Caco-2 (cell line): ENCODE measurements at regions not wholly inside any gene's neighbourhood (a gene's known extent, or its start where the extent isn't known, plus 50 kb on each side); places are given as distances from the start of the nearest gene placed in this dataset.

ENCODE experiments used
- BruUV-seq: library from RNA; stranded (reverse); fragments of 400-500 nt; replicated peaks from 2 replicates; lab custom pipeline; 2021; lab: Mats Ljungman, UMichigan
- CTCF ChIA-PET: fragments of 300-600 bp; sonication (Branson Sonifier 250); formaldehyde crosslinking; loops from one replicate; lab custom pipeline; 2022; ENCODE audit warnings: antibody characterized with exemption; lab: Charles Lee
- POLR2A ChIA-PET: fragments of 300-600 bp; sonication (Branson Sonifier 250); formaldehyde crosslinking; loops from one replicate; lab custom pipeline; 2022; ENCODE audit warnings: antibody characterized with exemption; lab: Charles Lee
- DNase-seq, 2 experiments: peaks; one replicate each; pipeline versions ENCODE4 v3.0.0 to v3.0.0-alpha.2; 2020 to 2022
- H3K27me3 ChIP-seq: replicated peaks from 2 replicates; pipeline ENCODE4 v1.6.0; 2011; ENCODE audit warnings: low read length; ENCODE audit not compliant: control insufficient read depth, insufficient read depth
- H3K36me3 ChIP-seq: 2 replicates; pipeline ENCODE4 v1.5.1; 2011; ENCODE audit warnings: low read length; ENCODE audit not compliant: control insufficient read depth, insufficient read depth
- H3K4me1 ChIP-seq: fragments of 250-450 bp; sonication (Bioruptor Pico); 2 replicates; pipeline ENCODE4 v1.5.1; 2020; ENCODE audit warnings: mild to moderate bottlenecking
- H3K4me3 ChIP-seq: 2 replicates; pipeline ENCODE4 v1.5.1; 2011; ENCODE audit warnings: low read depth, mild to moderate bottlenecking, control low read depth, low read length
- H3K9me3 ChIP-seq: fragments of 250-450 bp; sonication (Bioruptor Pico); 2 replicates; pipeline ENCODE4 v1.5.1; 2020; ENCODE audit warnings: mild to moderate bottlenecking, moderate library complexity
- H3K27ac Mint-ChIP-seq: one replicate; pipeline ENCODE4 v1.8.0; 2022; ENCODE audit warnings: mixed read lengths; ENCODE audit not compliant: unreplicated experiment
- H3K27me3 Mint-ChIP-seq: one replicate; pipeline ENCODE4 v1.8.0; 2022; ENCODE audit warnings: mixed read lengths; ENCODE audit not compliant: insufficient read depth, unreplicated experiment
- H3K36me3 Mint-ChIP-seq: one replicate; pipeline ENCODE4 v1.8.0; 2022; ENCODE audit warnings: mild to moderate bottlenecking, mixed read lengths; ENCODE audit not compliant: insufficient read depth, unreplicated experiment
- H3K4me1 Mint-ChIP-seq: one replicate; pipeline ENCODE4 v1.8.0; 2022; ENCODE audit warnings: low read depth, mixed read lengths; ENCODE audit not compliant: unreplicated experiment
- H3K4me3 Mint-ChIP-seq: one replicate; pipeline ENCODE4 v1.8.0; 2022; ENCODE audit warnings: mild to moderate bottlenecking, moderate library complexity, mixed read lengths; ENCODE audit not compliant: unreplicated experiment
- H3K9me3 Mint-ChIP-seq: one replicate; pipeline ENCODE4 v1.8.0; 2022; ENCODE audit warnings: mixed read lengths; ENCODE audit not compliant: unreplicated experiment
- CTCF ChIP-seq, 2 experiments: fragments of 200-600 bp in 1 of 2; IDR thresholded peaks; 1 replicate in 1 of 2; 2 replicates in 1 of 2; pipeline versions ENCODE4 v1.5.1 to v1.8.0; 2011 to 2022; ENCODE audit warnings: antibody characterized with exemption in 1 of 2, control low read depth in 1 of 2, inconsistent platforms in 1 of 2, low read depth in 1 of 2, low read length in 1 of 2, mild to moderate bottlenecking in 1 of 2, moderate library complexity in 1 of 2; ENCODE audit not compliant: insufficient read depth in 1 of 2, severe bottlenecking in 1 of 2, unreplicated experiment in 1 of 2
- intact Hi-C: fragments of 100-400 bp; cut with micrococcal nuclease; formaldehyde crosslinking; loops from one replicate; pipeline ENCODE4 v1.10.0; 2022; ENCODE audit not compliant: unreplicated experiment

GRCh38 chr2:76516861-76517573 lies 806.3 kb upstream of the GCFC2 start:
- H3K27me3 ChIP-seq = no peaks in the 10 kb centered on the region
- H3K27ac Mint-ChIP-seq = no peak overlapping the region
- TF ChIP-seq CTCF (IDR thresholded peaks at IDR 0.05; ENCODE audit: insufficient read depth in 1 of 2, low read depth in 1 of 2, low read length in 1 of 2, severe bottlenecking in 1 of 2, unreplicated experiment in 1 of 2) = no peak
- peaks cover under 1% of the 10 kb centered on the region for H3K27me3 Mint-ChIP-seq
- H3K4me3 ChIP-seq = no peak overlapping the region
- H3K36me3 ChIP-seq = no peaks in the 10 kb centered on the region
- H3K4me1 Mint-ChIP-seq = no peaks in the 10 kb centered on the region
- intact Hi-C loops = no loop called here
- no peaks in the 10 kb centered on the region for H3K4me1 ChIP-seq
- H3K9me3 Mint-ChIP-seq = no peaks in the 10 kb centered on the region
- CTCF ChIA-PET = interaction anchor here (0.6 kb wide), 1 partner anchor 212 kb away, joined by 5 read pairs; no protein-coding TSS in a partner anchor
- no peaks in the 10 kb centered on the region for H3K36me3 Mint-ChIP-seq
- POLR2A ChIA-PET = no interaction called here
- BruUV-seq = no TSS peak
- no peaks in the 10 kb centered on the region for H3K9me3 ChIP-seq
- no peak overlapping the region for H3K4me3 Mint-ChIP-seq
- no peak for DNase-seq

- no peak overlapping the region for H3K27ac Mint-ChIP-seq
- Histone ChIP-seq H3K9me3 (no peaks in the 10 kb centered on the region), H3K27me3 (no peaks in the 10 kb centered on the region), H3K4me1 (no peaks in the 10 kb centered on the region), H3K4me3 (no peak overlapping the region), H3K36me3 (no peaks in the 10 kb centered on the region)
- no peaks in the 10 kb centered on the region for H3K36me3 Mint-ChIP-seq
- intact Hi-C loops = no loop called here
- no peaks in the 10 kb centered on the region for H3K27me3 Mint-ChIP-seq
- DNase-seq = no peak
- H3K4me3 Mint-ChIP-seq = no peak overlapping the region
- ChIA-PET POLR2A (no interaction called here), CTCF (no interaction called here)
- no peaks in the 10 kb centered on the region for H3K9me3 Mint-ChIP-seq
- no peaks in the 10 kb centered on the region for H3K4me1 Mint-ChIP-seq
- TF ChIP-seq CTCF (IDR thresholded peaks at IDR 0.05; ENCODE audit: insufficient read depth in 1 of 2, low read depth in 1 of 2, low read length in 1 of 2, severe bottlenecking in 1 of 2, unreplicated experiment in 1 of 2) = no peak
- BruUV-seq = no TSS peak
These were observed 801.6 kb upstream of the GCFC2 start for GRCh38 chr2:76512201-76512820.

DNA sequence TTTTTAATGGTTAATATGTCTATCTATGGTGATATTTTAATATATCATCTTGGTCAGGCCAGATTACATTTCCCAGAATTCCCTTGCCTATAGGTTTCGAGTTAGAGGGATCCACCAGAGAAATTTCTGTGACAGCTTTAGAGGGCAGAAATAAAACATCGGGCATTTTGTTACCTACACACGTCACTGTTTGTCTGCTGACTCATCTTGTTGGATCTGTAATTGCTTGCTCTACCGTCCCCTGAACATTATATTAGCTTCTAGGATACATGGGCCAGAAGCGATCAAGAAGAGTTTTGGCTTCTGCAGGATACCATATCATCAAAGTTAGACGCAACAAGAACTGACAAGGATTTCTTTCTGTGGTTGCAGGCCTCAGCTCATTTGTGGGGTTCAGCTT lies 795.8 kb upstream of the GCFC2 start:
- no TSS peak for BruUV-seq
- ChIA-PET CTCF (no interaction called here), POLR2A (no interaction called here)
- DNase-seq = no peak
- TF ChIP-seq CTCF (IDR thresholded peaks at IDR 0.05; ENCODE audit: insufficient read depth in 1 of 2, low read depth in 1 of 2, low read length in 1 of 2, severe bottlenecking in 1 of 2, unreplicated experiment in 1 of 2) = no peak
- Histone ChIP-seq H3K4me1 (no peaks in the 10 kb centered on the region), H3K36me3 (no peaks in the 10 kb centered on the region), H3K4me3 (no peak overlapping the region), H3K27me3 (no peaks in the 10 kb centered on the region), H3K9me3 (no peaks in the 10 kb centered on the region)
- H3K9me3 Mint-ChIP-seq = no peaks in the 10 kb centered on the region
- H3K27me3 Mint-ChIP-seq = peaks cover 4% of the 10 kb centered on the region
- H3K27ac Mint-ChIP-seq = no peak overlapping the region
- intact Hi-C loops = no loop called here
- H3K4me3 Mint-ChIP-seq = no peak overlapping the region
- no peaks in the 10 kb centered on the region for H3K36me3 Mint-ChIP-seq
- no peaks in the 10 kb centered on the region for H3K4me1 Mint-ChIP-seq
